ENCODE measurements at regions not wholly inside any gene's neighbourhood (a gene's known extent, or its start where the extent isn't known, plus 50 kb on each side); places are given as distances from the start of the nearest gene placed in this dataset.

GRCh38 chr14:66247662-66248193, 238.4 kb upstream of the CCDC196 start:
- no peak overlapping the region for H3K9ac ChIP-seq (ENCODE audit: low read depth, low read length)
- 0% methylated on average over 1 of the region's 4 CpGs; no CpG with 5 or more reads in 1 of the 2 experiments for WGBS, 2 experiments (ENCODE audit: extremely low coverage in 2 of 2, insufficient read length in 1 of 2)
- H2BK20ac ChIP-seq (ENCODE audit: low read depth, low read length) = no peak overlapping the region
- BruUV-seq (replicated peaks) = no TSS peak
- dilution Hi-C loops (cut with HindIII; ENCODE audit: low sequenced_read_pairs, unreplicated experiment) (no loop called here), in situ Hi-C loops (cut with MboI; ENCODE audit: low sequenced_read_pairs) (no loop called here), intact Hi-C loops (cut with micrococcal nuclease) (no loop called here)
- H2AFZ ChIP-seq (replicated peaks; ENCODE audit: low read length, poor library complexity) = no peak overlapping the region
- no peak overlapping the region for H3K56ac ChIP-seq (ENCODE audit: extremely low read depth, insufficient read depth, low read length)
- CTCF ChIA-PET = no interaction called here
- no peak overlapping the region for H3K18ac ChIP-seq (ENCODE audit: low read depth, low read length)
- DNase-seq (no peak), ATAC-seq (ENCODE audit: low read depth) (no peak)
- no peak overlapping the region for H3K4ac ChIP-seq (ENCODE audit: low read depth, low read length)
- H2AK9ac ChIP-seq (replicated peaks; ENCODE audit: low read depth, low read length, poor library complexity) = no peak overlapping the region
- H3K9me1 ChIP-seq (ENCODE audit: insufficient read depth, low read length) = no peaks in the 10 kb centered on the region
- H2BK5ac ChIP-seq (ENCODE audit: low read depth, low read length, poor library complexity, severe bottlenecking) = no peak overlapping the region
- POLR2A ChIA-PET (ENCODE audit: unreplicated experiment) = no interaction called here
- H3K4me3 ChIP-seq (ENCODE audit: insufficient read depth, low read depth, low read length) = no peak overlapping the region
- H4K91ac ChIP-seq (ENCODE audit: insufficient read depth, low read depth, low read length) = no peak overlapping the region
- no peak overlapping the region for H2BK15ac ChIP-seq (ENCODE audit: low read depth, low read length)
- H3K27me3 ChIP-seq (ENCODE audit: control insufficient read depth, insufficient read depth, low read length) = no peaks in the 10 kb centered on the region
- H2BK120ac ChIP-seq (ENCODE audit: low read depth, low read length) = no peak overlapping the region
- no peaks in the 10 kb centered on the region for H3K4me1 ChIP-seq (ENCODE audit: control insufficient read depth, insufficient read depth, low read length)
- H3K14ac ChIP-seq (replicated peaks; ENCODE audit: low read depth, low read length) = no peak overlapping the region
- H3K79me1 ChIP-seq (ENCODE audit: low read depth in 1 of 2, low read length in 2 of 2) = no peaks in the 10 kb centered on the region
- H3K23ac ChIP-seq (ENCODE audit: low read depth, low read length) = no peak overlapping the region
- H3K9me3 ChIP-seq (ENCODE audit: control insufficient read depth, insufficient read depth, low read length) = peaks cover 14% of the 10 kb centered on the region; the same call in 1 of the 2 replicates
- no peak overlapping the region for H3K27ac ChIP-seq (ENCODE audit: insufficient read depth, low read length)
- H4K20me1 ChIP-seq (ENCODE audit: insufficient read depth, low read length) = no peaks in the 10 kb centered on the region
- TF ChIP-seq MAZ (IDR thresholded peaks at IDR 0.05; ENCODE audit: borderline replicate concordance, low read depth, low read length) = no peak
- no peak for TF ChIP-seq BHLHE40 (IDR thresholded peaks at IDR 0.05; ENCODE audit: low read depth, low read length)
- TF ChIP-seq CHD1 (IDR thresholded peaks at IDR 0.05; ENCODE audit: low read depth, low read length) = no peak
- TF ChIP-seq RCOR1 (IDR thresholded peaks at IDR 0.05; ENCODE audit: insufficient replicate concordance, low read length) = no peak
- no peak overlapping the region for H4K5ac ChIP-seq (ENCODE audit: low read depth, low read length)
- no peak overlapping the region for H2AK5ac ChIP-seq (ENCODE audit: low read depth, low read length)
- H3K4me2 ChIP-seq (ENCODE audit: low read depth, low read length) = no peak overlapping the region
- no peaks in the 10 kb centered on the region for H3K36me3 ChIP-seq (ENCODE audit: control insufficient read depth, insufficient read depth, low read length)
- H4K8ac ChIP-seq (ENCODE audit: low read depth in 2 of 2, low read length in 2 of 2) = no peak overlapping the region
